Caco-2 (cell line): ENCODE measurements at regions not wholly inside any gene's neighbourhood (a gene's known extent, or its start where the extent isn't known, plus 50 kb on each side); places are given as distances from the start of the nearest gene placed in this dataset.

ENCODE experiments used
- BruUV-seq: library from RNA; stranded (reverse); fragments of 400-500 nt; replicated peaks from 2 replicates; lab custom pipeline; 2021; lab: Mats Ljungman, UMichigan
- CTCF ChIA-PET: fragments of 300-600 bp; sonication (Branson Sonifier 250); formaldehyde crosslinking; loops from one replicate; lab custom pipeline; 2022; ENCODE audit warnings: antibody characterized with exemption; lab: Charles Lee
- POLR2A ChIA-PET: fragments of 300-600 bp; sonication (Branson Sonifier 250); formaldehyde crosslinking; loops from one replicate; lab custom pipeline; 2022; ENCODE audit warnings: antibody characterized with exemption; lab: Charles Lee
- DNase-seq, 2 experiments: peaks; one replicate each; pipeline versions ENCODE4 v3.0.0 to v3.0.0-alpha.2; 2020 to 2022
- H3K27me3 ChIP-seq: replicated peaks from 2 replicates; pipeline ENCODE4 v1.6.0; 2011; ENCODE audit warnings: low read length; ENCODE audit not compliant: control insufficient read depth, insufficient read depth
- H3K36me3 ChIP-seq: 2 replicates; pipeline ENCODE4 v1.5.1; 2011; ENCODE audit warnings: low read length; ENCODE audit not compliant: control insufficient read depth, insufficient read depth
- H3K4me1 ChIP-seq: fragments of 250-450 bp; sonication (Bioruptor Pico); 2 replicates; pipeline ENCODE4 v1.5.1; 2020; ENCODE audit warnings: mild to moderate bottlenecking
- H3K4me3 ChIP-seq: 2 replicates; pipeline ENCODE4 v1.5.1; 2011; ENCODE audit warnings: low read depth, mild to moderate bottlenecking, control low read depth, low read length
- H3K9me3 ChIP-seq: fragments of 250-450 bp; sonication (Bioruptor Pico); 2 replicates; pipeline ENCODE4 v1.5.1; 2020; ENCODE audit warnings: mild to moderate bottlenecking, moderate library complexity
- H3K27ac Mint-ChIP-seq: one replicate; pipeline ENCODE4 v1.8.0; 2022; ENCODE audit warnings: mixed read lengths; ENCODE audit not compliant: unreplicated experiment
- H3K27me3 Mint-ChIP-seq: one replicate; pipeline ENCODE4 v1.8.0; 2022; ENCODE audit warnings: mixed read lengths; ENCODE audit not compliant: insufficient read depth, unreplicated experiment
- H3K36me3 Mint-ChIP-seq: one replicate; pipeline ENCODE4 v1.8.0; 2022; ENCODE audit warnings: mild to moderate bottlenecking, mixed read lengths; ENCODE audit not compliant: insufficient read depth, unreplicated experiment
- H3K4me1 Mint-ChIP-seq: one replicate; pipeline ENCODE4 v1.8.0; 2022; ENCODE audit warnings: low read depth, mixed read lengths; ENCODE audit not compliant: unreplicated experiment
- H3K4me3 Mint-ChIP-seq: one replicate; pipeline ENCODE4 v1.8.0; 2022; ENCODE audit warnings: mild to moderate bottlenecking, moderate library complexity, mixed read lengths; ENCODE audit not compliant: unreplicated experiment
- H3K9me3 Mint-ChIP-seq: one replicate; pipeline ENCODE4 v1.8.0; 2022; ENCODE audit warnings: mixed read lengths; ENCODE audit not compliant: unreplicated experiment
- CTCF ChIP-seq, 2 experiments: fragments of 200-600 bp in 1 of 2; IDR thresholded peaks; 1 replicate in 1 of 2; 2 replicates in 1 of 2; pipeline versions ENCODE4 v1.5.1 to v1.8.0; 2011 to 2022; ENCODE audit warnings: antibody characterized with exemption in 1 of 2, control low read depth in 1 of 2, inconsistent platforms in 1 of 2, low read depth in 1 of 2, low read length in 1 of 2, mild to moderate bottlenecking in 1 of 2, moderate library complexity in 1 of 2; ENCODE audit not compliant: insufficient read depth in 1 of 2, severe bottlenecking in 1 of 2, unreplicated experiment in 1 of 2
- intact Hi-C: fragments of 100-400 bp; cut with micrococcal nuclease; formaldehyde crosslinking; loops from one replicate; pipeline ENCODE4 v1.10.0; 2022; ENCODE audit not compliant: unreplicated experiment

GRCh38 chr13:52933547-52934210 is 85.2 kb upstream of the PCDH8 start:
- no peak for DNase-seq
- Histone ChIP-seq H3K27me3 (no peaks in the 10 kb centered on the region; the same call in 1 of the 2 replicates), H3K9me3 (no peaks in the 10 kb centered on the region), H3K36me3 (no peaks in the 10 kb centered on the region), H3K4me1 (no peaks in the 10 kb centered on the region), H3K4me3 (no peak overlapping the region)
- CTCF ChIA-PET: no interaction called here
- no peak overlapping the region for H3K27ac Mint-ChIP-seq
- no TSS peak for BruUV-seq
- H3K4me1 Mint-ChIP-seq: no peaks in the 10 kb centered on the region
- no peak overlapping the region for H3K4me3 Mint-ChIP-seq
- no peaks in the 10 kb centered on the region for H3K36me3 Mint-ChIP-seq
- no peak for TF ChIP-seq CTCF (IDR thresholded peaks at IDR 0.05; ENCODE audit: insufficient read depth in 1 of 2, low read depth in 1 of 2, low read length in 1 of 2, severe bottlenecking in 1 of 2, unreplicated experiment in 1 of 2)
- peaks cover 14% of the 10 kb centered on the region for H3K27me3 Mint-ChIP-seq
- intact Hi-C loops: no loop called here
- POLR2A ChIA-PET: no interaction called here
- H3K9me3 Mint-ChIP-seq: peaks cover 5% of the 10 kb centered on the region

- ChIA-PET POLR2A (no interaction called here), CTCF (no interaction called here)
- Histone ChIP-seq H3K36me3 (no peaks in the 10 kb centered on the region), H3K27me3 (no peaks in the 10 kb centered on the region; the same call in 1 of the 2 replicates), H3K4me1 (no peaks in the 10 kb centered on the region), H3K9me3 (no peaks in the 10 kb centered on the region), H3K4me3 (no peak overlapping the region)
- Mint-ChIP-seq H3K4me3 (no peak overlapping the region), H3K36me3 (no peaks in the 10 kb centered on the region), H3K4me1 (no peaks in the 10 kb centered on the region), H3K9me3 (peaks cover 9% of the 10 kb centered on the region), H3K27ac (no peak overlapping the region), H3K27me3 (peaks cover 20% of the 10 kb centered on the region)
- DNase-seq: no peak
- TF ChIP-seq CTCF (IDR thresholded peaks at IDR 0.05; ENCODE audit: insufficient read depth in 1 of 2, low read depth in 1 of 2, low read length in 1 of 2, severe bottlenecking in 1 of 2, unreplicated experiment in 1 of 2): no peak
- no TSS peak for BruUV-seq
- intact Hi-C loops: no loop called here
Measured at GRCh38 chr13:52933099-52933498, 84.7 kb upstream of the PCDH8 start.

- peaks cover 9% of the 10 kb centered on the region for H3K9me3 Mint-ChIP-seq
- H3K27me3 Mint-ChIP-seq: peaks cover 21% of the 10 kb centered on the region
- H3K27me3 ChIP-seq: no peaks in the 10 kb centered on the region; the same call in 1 of the 2 replicates
- no peaks in the 10 kb centered on the region for H3K4me1 Mint-ChIP-seq
- ChIA-PET POLR2A (no interaction called here), CTCF (no interaction called here)
- no peaks in the 10 kb centered on the region for H3K36me3 Mint-ChIP-seq
- H3K27ac Mint-ChIP-seq: no peak overlapping the region
- H3K4me3 ChIP-seq: no peak overlapping the region
- intact Hi-C loops: no loop called here
- H3K9me3 ChIP-seq: no peaks in the 10 kb centered on the region
- H3K4me3 Mint-ChIP-seq: no peak overlapping the region
- no peaks in the 10 kb centered on the region for H3K4me1 ChIP-seq
- no TSS peak for BruUV-seq
- no peak for TF ChIP-seq CTCF (IDR thresholded peaks at IDR 0.05; ENCODE audit: insufficient read depth in 1 of 2, low read depth in 1 of 2, low read length in 1 of 2, severe bottlenecking in 1 of 2, unreplicated experiment in 1 of 2)
- H3K36me3 ChIP-seq: no peaks in the 10 kb centered on the region
- no peak for DNase-seq
Measured at GRCh38 chr13:52932649-52933048, 84.2 kb upstream of the PCDH8 start.
